GM19238 (cell line): ENCODE measurements at regions not wholly inside any gene's neighbourhood (a gene's known extent, or its start where the extent isn't known, plus 50 kb on each side); places are given as distances from the start of the nearest gene placed in this dataset.

Source experiments
- DNase-seq: peaks from one replicate; pipeline ENCODE4 v3.0.0; 2011; ENCODE audit warnings: low spot score; ENCODE audit not compliant: insufficient read length

DNA sequence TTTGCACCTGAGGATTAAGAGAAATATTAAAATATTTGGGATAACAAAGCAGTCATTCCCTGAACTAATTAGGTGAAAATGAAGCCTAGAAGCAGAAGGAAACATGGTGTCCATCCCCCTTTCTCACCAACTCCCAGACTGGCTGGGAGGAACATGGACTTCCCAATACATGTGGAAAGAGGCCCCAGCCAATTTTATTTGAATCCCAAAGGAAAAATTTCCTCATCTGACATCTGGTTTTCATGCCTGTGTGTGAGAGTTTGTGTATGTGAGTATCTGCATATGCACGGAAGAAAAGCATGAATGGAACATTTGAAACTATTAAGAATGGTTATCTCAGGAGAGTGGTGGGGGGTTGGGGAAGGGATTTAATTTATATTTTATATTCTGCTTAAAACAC is 84.3 kb downstream of the COPS8 start:
- no peak for DNase-seq

DNA sequence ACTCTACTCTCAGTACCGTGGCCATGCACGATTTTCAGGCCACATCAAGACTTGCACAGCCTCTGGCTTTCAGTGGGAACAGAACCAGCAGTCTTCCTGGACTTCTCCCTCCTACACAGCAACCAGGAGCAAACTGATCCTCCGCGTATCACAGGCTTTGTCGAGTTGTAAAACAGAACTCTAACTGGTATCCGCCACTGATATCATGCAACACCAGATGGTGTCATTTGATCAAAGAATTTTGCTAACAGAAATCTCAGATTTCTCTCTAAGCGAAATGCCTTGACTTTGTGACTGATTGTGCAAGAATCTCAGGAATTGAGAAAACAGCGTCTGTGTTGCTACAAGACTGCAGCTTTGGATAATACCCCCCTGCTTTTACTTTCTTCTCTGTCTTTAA is 85.7 kb downstream of the COPS8 start:
- DNase-seq, result no peak

DNA sequence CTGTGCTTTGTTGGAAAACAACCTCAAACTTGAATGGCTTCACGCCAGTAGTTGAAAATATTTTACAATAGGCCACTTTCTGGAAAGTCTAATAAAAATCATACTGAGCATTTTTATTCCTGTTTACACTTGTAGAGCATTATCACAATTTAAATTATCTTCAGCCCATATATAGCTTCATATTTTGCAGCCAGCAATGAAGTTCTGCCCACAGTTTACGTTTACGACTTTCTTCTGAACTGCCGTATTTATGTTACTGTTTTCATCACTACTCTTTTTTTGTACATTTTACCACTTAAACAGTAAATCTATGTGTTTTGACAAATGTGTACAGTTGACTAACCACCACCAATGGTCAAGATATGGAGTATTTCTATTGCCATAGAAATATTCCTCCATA is 86.2 kb downstream of the COPS8 start:
- no peak for DNase-seq

- no peak for DNase-seq
Observed at GRCh38 chr2:237177052-237177451, 91.4 kb downstream of the COPS8 start.

DNA sequence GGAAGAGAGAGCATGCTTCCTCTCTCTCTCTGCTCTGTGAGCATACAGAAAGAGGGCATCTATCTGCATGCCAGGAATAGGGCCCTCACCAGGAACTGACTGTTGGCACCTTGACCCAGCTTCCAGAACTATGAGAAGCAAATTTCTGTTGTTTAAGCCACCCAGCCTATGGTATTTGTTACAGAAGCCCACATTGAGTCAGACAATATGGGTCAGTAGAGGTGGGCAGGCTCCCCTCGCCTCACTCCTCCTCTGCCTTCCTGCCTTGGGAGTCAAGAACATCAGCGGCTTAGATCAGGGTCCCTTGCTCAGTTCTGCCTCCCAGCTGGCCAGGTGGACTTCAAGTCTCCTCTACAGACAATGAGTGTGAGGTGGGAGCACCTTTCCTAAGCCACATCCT is 92.3 kb downstream of the COPS8 start:
- no peak for DNase-seq

DNA sequence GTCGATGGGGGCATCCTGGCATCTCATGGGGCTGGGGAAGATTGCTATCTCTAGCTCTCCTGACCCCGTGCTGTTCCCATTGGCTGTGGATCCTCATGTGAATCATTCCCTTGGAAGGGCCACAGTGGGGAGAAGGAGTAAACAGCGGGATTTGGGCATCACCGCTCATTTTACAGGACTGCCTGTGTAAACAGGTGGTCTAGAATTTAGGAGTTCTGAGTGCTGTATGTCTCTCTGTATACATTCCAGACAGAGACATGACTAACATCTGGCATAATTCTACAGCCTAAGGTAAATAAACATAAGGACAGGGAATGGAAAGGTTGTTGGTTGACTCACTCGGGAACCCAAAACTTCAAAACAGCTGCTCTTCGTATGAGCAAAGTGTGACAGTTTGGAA is 92.7 kb downstream of the COPS8 start:
- no peak for DNase-seq

GRCh38 chr2:237179161-237179560 is 93.5 kb downstream of the COPS8 start:
- no peak for DNase-seq

GRCh38 chr2:237180187-237180586 is 94.5 kb downstream of the COPS8 start:
- no peak for DNase-seq

- DNase-seq, result no peak
Observed at GRCh38 chr2:237180987-237181386, 95.3 kb downstream of the COPS8 start.

- no peak for DNase-seq
Observed at GRCh38 chr2:237181844-237182243, 96.2 kb downstream of the COPS8 start.

DNA sequence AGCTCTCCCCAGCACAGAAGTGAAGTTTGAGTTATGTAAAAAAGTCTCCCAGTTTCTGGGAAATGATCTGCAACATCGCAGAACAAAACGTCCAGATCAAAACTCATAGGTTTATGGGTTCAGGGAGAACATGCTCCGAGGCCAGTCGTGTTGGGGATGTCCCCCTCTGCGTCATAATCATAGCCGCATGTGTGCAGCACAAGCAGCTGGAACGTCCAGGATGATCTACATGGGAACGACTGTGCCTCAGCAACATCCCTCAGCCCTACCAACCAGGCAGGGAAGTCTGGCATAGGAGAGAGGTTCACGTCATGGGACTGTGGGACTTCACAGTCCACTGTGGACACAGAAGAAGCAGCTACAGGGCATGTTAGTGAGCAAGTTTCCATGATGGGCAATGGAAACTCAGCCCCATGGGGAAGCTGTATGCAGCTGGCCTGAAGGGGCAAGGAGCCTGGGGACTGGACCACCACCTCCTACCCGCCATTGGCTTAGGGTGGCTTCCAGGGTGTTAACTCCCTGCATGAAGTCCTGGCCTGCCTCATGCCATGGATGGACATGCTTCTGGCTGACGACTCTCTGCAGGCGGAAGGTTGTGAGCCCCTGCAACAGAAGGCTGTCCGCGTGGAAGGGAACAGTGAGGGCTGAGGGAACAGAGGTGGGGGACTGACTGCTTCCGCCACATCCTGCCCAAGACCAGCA is 96.9 kb downstream of the COPS8 start:
- DNase-seq, result no peak

DNA sequence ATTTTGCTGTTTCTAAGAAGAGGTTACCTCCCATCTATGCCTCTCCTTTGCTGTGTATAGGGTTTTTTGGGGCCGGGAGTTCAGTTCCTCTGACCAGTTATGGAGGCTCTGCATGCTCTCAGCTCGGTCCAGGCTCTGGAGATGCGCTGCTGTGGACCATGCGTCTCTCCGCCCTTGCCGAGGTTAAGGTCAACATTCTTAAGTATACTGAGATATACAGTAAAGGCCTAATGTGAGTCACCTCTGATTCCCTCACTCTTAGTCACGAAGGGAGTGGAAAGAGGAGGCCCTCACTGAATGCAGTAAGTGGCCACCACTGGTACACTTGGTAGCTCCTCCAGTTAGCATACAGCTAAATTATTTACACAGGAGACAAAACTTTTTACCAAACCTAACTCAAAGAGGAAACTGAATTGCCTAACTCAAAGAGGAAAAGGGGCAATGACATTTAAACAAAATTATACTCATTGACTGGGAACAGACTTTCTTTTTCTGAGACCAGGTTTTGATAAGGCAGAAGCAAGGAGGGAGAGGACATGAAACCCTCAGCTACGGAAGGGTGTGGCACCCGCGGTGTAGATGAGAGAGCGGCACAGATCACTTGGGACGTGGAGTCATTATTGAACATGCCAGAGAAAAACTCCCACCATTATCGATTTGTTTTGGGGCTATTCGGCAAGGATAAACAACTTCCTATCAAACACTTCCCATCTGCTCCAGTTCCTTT is 98.7 kb downstream of the COPS8 start:
- DNase-seq, result no peak

DNA sequence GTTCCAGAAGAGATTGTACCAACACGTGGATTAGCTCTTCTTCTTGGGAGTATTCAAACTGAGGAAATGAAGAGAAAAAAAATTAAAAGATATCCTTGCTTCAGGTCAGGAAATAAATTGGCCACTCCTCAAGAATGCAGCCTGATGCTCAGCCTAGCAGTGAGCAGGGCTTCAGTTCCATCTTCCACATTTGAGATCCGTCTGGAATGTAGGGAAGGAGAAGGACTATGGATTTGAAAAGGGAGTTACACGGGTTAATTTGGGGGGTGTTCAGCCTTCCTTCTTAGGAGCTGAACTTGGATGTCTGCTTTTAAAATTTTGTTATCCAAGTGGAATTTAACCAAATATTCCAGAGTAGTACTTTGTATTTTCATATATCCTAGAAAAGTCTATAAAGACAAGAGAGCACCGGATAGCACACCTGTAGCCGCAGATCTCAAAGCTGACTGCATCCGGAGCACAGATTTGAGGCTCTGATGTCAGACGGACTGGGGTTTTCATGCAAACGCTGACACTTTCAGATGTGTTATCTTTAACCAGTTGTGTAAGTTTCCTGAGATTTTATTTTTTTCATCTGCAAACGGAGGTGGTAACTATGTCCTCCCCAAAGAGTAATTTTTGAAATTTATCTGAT is 99.3 kb downstream of the COPS8 start:
- no peak for DNase-seq

GRCh38 chr2:237185553-237185925 is 99.8 kb downstream of the COPS8 start:
- DNase-seq, result no peak

- DNase-seq, result no peak
Observed at GRCh38 chr2:237189799-237190198, 104.1 kb downstream of the COPS8 start.

- no peak for DNase-seq
Observed at GRCh38 chr2:237190966-237191713, 105.5 kb downstream of the COPS8 start.

- DNase-seq, result no peak
Observed at GRCh38 chr2:237191714-237192081, 106.0 kb downstream of the COPS8 start.

- DNase-seq, result no peak
Observed at GRCh38 chr2:237192881-237193280, 107.2 kb downstream of the COPS8 start.

GRCh38 chr2:237193436-237193835 is 107.7 kb downstream of the COPS8 start:
- no peak for DNase-seq

DNA sequence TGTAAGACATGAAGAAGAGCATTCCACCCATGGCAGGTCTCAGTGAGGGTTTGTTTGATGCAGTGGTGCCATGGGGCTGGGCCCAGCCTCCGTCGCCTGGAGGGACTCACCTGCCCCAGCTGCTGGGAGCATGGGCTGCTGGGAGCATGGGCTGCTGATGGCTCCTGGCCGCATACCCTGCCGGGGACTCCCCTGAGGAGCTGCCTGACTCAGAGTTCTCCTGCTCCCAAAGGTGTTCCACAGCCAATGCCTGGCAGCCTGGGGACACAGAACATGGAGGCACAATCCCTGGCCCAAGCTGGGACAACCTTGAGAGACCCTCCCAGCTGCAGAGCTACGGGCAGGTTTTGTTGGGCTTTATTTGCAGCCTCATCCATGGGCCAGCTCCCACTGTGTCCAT is 108.4 kb downstream of the COPS8 start:
- no peak for DNase-seq

GRCh38 chr2:237194906-237195305 is 109.2 kb downstream of the COPS8 start:
- DNase-seq, result no peak
